Endothelial cell (in vitro differentiated cells): ENCODE measurements at regions not wholly inside any gene's neighbourhood (a gene's known extent, or its start where the extent isn't known, plus 50 kb on each side); places are given as distances from the start of the nearest gene placed in this dataset.

ENCODE experiments used
- DNase-seq: peaks from one replicate; pipeline ENCODE4 v3.0.0; 2021; ENCODE audit warnings: low spot score
- H3K27ac Mint-ChIP-seq: one replicate; pipeline ENCODE4 v1.8.0; 2021; ENCODE audit warnings: mixed read lengths, inconsistent platforms; ENCODE audit not compliant: unreplicated experiment
- H3K27me3 Mint-ChIP-seq: one replicate; pipeline ENCODE4 v1.8.0; 2021; ENCODE audit warnings: mild to moderate bottlenecking, moderate library complexity, mixed read lengths, inconsistent platforms; ENCODE audit not compliant: unreplicated experiment
- H3K36me3 Mint-ChIP-seq: one replicate; pipeline ENCODE4 v1.8.0; 2021; ENCODE audit warnings: mild to moderate bottlenecking, low read depth, mixed read lengths, inconsistent platforms; ENCODE audit not compliant: unreplicated experiment
- H3K4me1 Mint-ChIP-seq: one replicate; pipeline ENCODE4 v1.8.0; 2021; ENCODE audit warnings: mild to moderate bottlenecking, mixed read lengths, inconsistent platforms; ENCODE audit not compliant: unreplicated experiment
- H3K4me3 Mint-ChIP-seq: one replicate; pipeline ENCODE4 v1.8.0; 2021; ENCODE audit warnings: mild to moderate bottlenecking, mixed read lengths, inconsistent platforms; ENCODE audit not compliant: unreplicated experiment
- H3K9me3 Mint-ChIP-seq: one replicate; pipeline ENCODE4 v1.8.0; 2021; ENCODE audit warnings: mixed read lengths, inconsistent platforms; ENCODE audit not compliant: unreplicated experiment
- CTCF ChIP-seq: fragments of 200-600 bp; sonication (generic); IDR thresholded peaks from one replicate; pipeline ENCODE4 v1.5.0; 2021; ENCODE audit warnings: antibody characterized with exemption; ENCODE audit not compliant: unreplicated experiment

DNA sequence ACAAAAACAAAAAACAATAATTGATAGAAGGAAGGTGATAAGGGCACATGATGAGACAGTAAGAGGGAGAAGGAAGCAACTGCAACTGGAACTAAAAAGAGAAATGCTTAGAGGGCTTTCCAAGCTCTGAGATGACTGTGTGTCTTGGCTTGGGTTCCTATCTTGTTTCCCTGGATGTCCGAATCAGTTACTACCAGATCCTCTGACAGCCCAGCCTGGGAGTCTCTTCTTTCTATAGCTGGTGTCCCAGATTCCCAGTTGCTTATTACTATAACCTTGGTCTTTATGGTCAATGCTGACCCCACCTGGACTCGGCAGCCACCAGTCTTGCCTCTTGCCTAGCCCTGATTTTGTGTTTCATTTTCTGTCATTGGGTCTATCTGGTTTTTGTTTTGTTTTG, 116.4 kb downstream of the RFC3 start:
- no peaks in the 10 kb centered on the region for H3K9me3 Mint-ChIP-seq

GRCh38 chr13:33934951-33935371, 117.0 kb downstream of the RFC3 start:
- no peak overlapping the region for H3K4me3 Mint-ChIP-seq
- no peaks in the 10 kb centered on the region for H3K36me3 Mint-ChIP-seq
- H3K9me3 Mint-ChIP-seq = no peaks in the 10 kb centered on the region
- no peak for TF ChIP-seq CTCF
- H3K27me3 Mint-ChIP-seq = no peaks in the 10 kb centered on the region
- DNase-seq = no peak
- no peak overlapping the region for H3K27ac Mint-ChIP-seq
- H3K4me1 Mint-ChIP-seq = peaks cover 5% of the 10 kb centered on the region

More for the DNA sequence above, 116.4 kb downstream of the RFC3 start:
- no peak for TF ChIP-seq CTCF
- DNase-seq = no peak
- H3K27me3 Mint-ChIP-seq = no peaks in the 10 kb centered on the region
- peaks cover 5% of the 10 kb centered on the region for H3K4me1 Mint-ChIP-seq
- no peaks in the 10 kb centered on the region for H3K36me3 Mint-ChIP-seq
- H3K4me3 Mint-ChIP-seq = no peak overlapping the region
- no peak overlapping the region for H3K27ac Mint-ChIP-seq

GRCh38 chr13:33935969-33936368, 118.0 kb downstream of the RFC3 start:
- Mint-ChIP-seq H3K36me3 (no peaks in the 10 kb centered on the region), H3K27ac (no peak overlapping the region), H3K9me3 (no peaks in the 10 kb centered on the region), H3K27me3 (no peaks in the 10 kb centered on the region), H3K4me3 (no peak overlapping the region), H3K4me1 (peaks cover 5% of the 10 kb centered on the region)
- no peak for DNase-seq
- TF ChIP-seq CTCF = no peak

DNA sequence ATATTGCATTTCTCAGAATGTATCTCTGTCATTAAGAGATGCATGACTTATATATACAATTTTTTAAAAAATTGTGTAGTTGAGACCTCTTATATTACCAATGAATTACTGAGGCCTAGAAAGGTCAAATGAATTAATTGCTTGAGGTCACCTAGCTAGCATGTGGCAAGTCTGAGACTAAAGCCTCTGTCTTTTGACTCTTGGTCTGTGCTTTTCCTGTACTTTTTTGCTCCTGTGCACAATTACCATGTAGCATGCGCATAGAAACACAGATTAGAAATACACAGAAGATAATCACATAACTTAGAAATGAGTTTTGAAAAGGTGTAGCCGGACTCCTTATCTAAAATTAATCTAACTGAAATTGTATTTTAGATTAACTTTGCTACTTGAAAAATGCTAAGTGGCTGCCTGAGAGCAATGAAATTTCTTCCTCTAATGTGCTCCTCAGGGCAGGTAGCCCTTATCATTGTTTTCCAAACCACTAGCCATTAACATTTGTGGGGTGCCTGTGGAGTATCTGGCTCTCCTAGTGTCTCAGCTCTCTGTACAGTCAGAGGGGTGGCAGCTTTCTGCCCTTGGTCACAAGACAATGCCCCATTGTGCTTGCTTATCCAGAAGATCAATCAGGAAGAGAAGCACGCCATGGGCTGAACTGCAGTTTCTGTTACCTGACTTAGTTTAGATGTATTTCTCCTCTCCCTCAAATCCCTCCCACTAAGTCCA, 119.6 kb downstream of the RFC3 start:
- Mint-ChIP-seq H3K9me3 (no peaks in the 10 kb centered on the region), H3K27me3 (no peaks in the 10 kb centered on the region), H3K4me1 (peaks cover 7% of the 10 kb centered on the region), H3K36me3 (no peaks in the 10 kb centered on the region), H3K27ac (peak overlapping the region; percentile 76), H3K4me3 (no peak overlapping the region)
- TF ChIP-seq CTCF = no peak
- no peak for DNase-seq

DNA sequence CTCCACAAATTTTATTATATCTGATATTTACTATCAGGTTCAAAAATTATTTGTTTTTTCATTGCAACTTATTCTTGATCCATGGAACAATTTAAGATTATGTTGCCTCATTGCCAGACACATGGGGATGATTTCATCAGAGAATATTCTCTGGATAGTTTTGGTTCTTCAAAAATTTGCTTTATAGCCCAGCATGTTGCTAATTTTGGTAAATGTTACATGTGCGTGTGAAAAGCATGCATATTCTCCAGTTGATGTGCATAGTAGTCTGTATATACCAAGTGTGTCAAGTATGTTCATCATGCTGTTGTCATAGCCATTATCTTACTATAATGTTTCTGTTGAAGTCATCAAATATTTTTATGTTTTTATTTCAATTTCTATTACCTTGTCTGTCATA, 122.3 kb downstream of the RFC3 start:
- no peaks in the 10 kb centered on the region for H3K27me3 Mint-ChIP-seq
- no peaks in the 10 kb centered on the region for H3K9me3 Mint-ChIP-seq
- H3K36me3 Mint-ChIP-seq = no peaks in the 10 kb centered on the region
- no peak overlapping the region for H3K27ac Mint-ChIP-seq
- no peak overlapping the region for H3K4me3 Mint-ChIP-seq
- DNase-seq = no peak
- TF ChIP-seq CTCF = no peak
- H3K4me1 Mint-ChIP-seq = peaks cover 7% of the 10 kb centered on the region
